Testis (tissue), 2 donors: ENCODE measurements at regions not wholly inside any gene's neighbourhood (a gene's known extent, or its start where the extent isn't known, plus 50 kb on each side); places are given as distances from the start of the nearest gene placed in this dataset.

Experiments
- CTCF ChIP-seq, 3 experiments: fragments of 450-650 bp in 2 of 3; fragments of 200-600 bp in 1 of 3; sonication (generic) in 1 of 3; IDR thresholded peaks; one replicate each; pipeline ENCODE4 v1.5.1; 2016 to 2019; ENCODE audit warnings: antibody characterized with exemption in 3 of 3, mild to moderate bottlenecking in 2 of 3, moderate library complexity in 1 of 3
- POLR2A ChIP-seq: fragments of 450-650 bp; IDR thresholded peaks from one replicate; pipeline ENCODE4 v1.6.1; 2017; ENCODE audit warnings: antibody characterized with exemption, mild to moderate bottlenecking, moderate library complexity

- no peak for TF ChIP-seq CTCF (IDR thresholded peaks at IDR 0.05)
- TF ChIP-seq POLR2A = no peak
Measured at GRCh38 chr15:47993051-47993450, 127.7 kb upstream of the SLC24A5 start.
